ENCODE measurements at regions not wholly inside any gene's neighbourhood (a gene's known extent, or its start where the extent isn't known, plus 50 kb on each side); places are given as distances from the start of the nearest gene placed in this dataset.
"Not testable (repeated sequence)": the region's sequence is repeated elsewhere in the genome, so short reads cannot be mapped to it uniquely, and the experiment has no call there.

DNA sequence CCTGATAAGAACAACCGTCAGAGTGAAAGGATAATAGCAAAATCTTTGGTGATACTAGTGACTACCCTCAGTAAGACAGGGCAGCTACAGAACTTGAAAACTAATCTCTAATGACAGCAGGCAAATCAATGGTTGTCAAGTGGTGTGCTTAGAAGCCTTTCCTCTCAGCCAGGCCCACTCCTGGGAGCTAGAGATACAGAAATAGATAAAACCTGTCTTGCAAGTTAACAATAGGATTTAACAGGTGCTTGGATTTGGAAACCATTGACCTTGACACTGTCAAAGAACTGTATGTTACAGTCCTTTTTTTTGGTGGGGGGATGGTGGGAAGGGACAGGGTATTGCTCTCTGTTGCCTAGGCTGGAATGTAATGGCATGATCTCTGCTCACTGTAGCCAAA is 118.6 kb downstream of the BASP1 start:
- H2AFZ ChIP-seq (ENCODE audit: low read length): no peak overlapping the region
- no peak overlapping the region for H3K9ac ChIP-seq (ENCODE audit: low read length)
- H3K9me2 ChIP-seq (ENCODE audit: low read depth, low read length): no peaks in the 10 kb centered on the region
- H4K20me1 ChIP-seq (ENCODE audit: insufficient read depth, low read length): no peaks in the 10 kb centered on the region
- TF ChIP-seq, protein P1, sequence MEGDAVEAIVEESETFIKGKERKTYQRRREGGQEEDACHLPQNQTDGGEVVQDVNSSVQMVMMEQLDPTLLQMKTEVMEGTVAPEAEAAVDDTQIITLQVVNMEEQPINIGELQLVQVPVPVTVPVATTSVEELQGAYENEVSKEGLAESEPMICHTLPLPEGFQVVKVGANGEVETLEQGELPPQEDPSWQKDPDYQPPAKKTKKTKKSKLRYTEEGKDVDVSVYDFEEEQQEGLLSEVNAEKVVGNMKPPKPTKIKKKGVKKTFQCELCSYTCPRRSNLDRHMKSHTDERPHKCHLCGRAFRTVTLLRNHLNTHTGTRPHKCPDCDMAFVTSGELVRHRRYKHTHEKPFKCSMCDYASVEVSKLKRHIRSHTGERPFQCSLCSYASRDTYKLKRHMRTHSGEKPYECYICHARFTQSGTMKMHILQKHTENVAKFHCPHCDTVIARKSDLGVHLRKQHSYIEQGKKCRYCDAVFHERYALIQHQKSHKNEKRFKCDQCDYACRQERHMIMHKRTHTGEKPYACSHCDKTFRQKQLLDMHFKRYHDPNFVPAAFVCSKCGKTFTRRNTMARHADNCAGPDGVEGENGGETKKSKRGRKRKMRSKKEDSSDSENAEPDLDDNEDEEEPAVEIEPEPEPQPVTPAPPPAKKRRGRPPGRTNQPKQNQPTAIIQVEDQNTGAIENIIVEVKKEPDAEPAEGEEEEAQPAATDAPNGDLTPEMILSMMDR (IDR thresholded peaks at IDR 0.05; ENCODE audit: low read length): no peak
- TF ChIP-seq EZH2 (IDR thresholded peaks at IDR 0.05; ENCODE audit: borderline replicate concordance, low read length): no peak
- no peak overlapping the region for H3K27ac ChIP-seq (ENCODE audit: low read depth, low read length, poor library complexity, severe bottlenecking)
- no peaks in the 10 kb centered on the region for H3K27me3 ChIP-seq (ENCODE audit: insufficient read depth, low read length)
- no peak overlapping the region for H3K4me3 ChIP-seq (ENCODE audit: low read depth, low read length, poor library complexity, severe bottlenecking)
- no peaks in the 10 kb centered on the region for H3F3A ChIP-seq (ENCODE audit: insufficient read depth, low read length)
- no peak overlapping the region for H3K4me2 ChIP-seq (ENCODE audit: low read length)
- no peaks in the 10 kb centered on the region for H3K79me2 ChIP-seq (ENCODE audit: insufficient read depth, low read length)
- no peaks in the 10 kb centered on the region for H3K4me1 ChIP-seq (ENCODE audit: insufficient read depth, low read length, severe bottlenecking)
- no peaks in the 10 kb centered on the region for H3K36me3 ChIP-seq (ENCODE audit: insufficient read depth, low read length)
- H3K9me3 ChIP-seq (ENCODE audit: low read length): peaks cover 15% of the 10 kb centered on the region; the same call in 1 of the 2 replicates

DNA sequence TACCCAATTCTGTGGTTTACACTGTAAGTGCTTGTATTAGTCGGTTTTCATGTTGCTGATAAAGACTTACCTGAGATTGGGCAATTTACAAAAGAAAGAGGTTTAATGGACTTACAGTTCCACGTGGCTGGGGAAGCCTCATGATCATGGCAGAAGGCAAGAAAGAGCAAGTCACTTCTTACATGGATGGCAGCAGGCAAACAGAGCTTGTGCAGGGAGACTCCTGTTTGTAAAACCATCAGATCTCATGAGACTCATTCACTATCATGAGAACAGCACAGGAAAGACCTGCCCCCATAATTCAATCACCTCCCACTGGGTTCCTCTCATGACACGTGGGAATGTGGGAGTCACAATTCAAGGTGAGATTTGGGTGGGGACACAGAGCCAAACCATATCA is 119.3 kb downstream of the BASP1 start:
- H3K9me2 ChIP-seq (ENCODE audit: low read depth, low read length); H3F3A ChIP-seq (ENCODE audit: insufficient read depth, low read length); H3K36me3 ChIP-seq (ENCODE audit: insufficient read depth, low read length); H3K4me2 ChIP-seq (ENCODE audit: low read length); H3K27ac ChIP-seq (ENCODE audit: low read depth, low read length, poor library complexity, severe bottlenecking); H3K9ac ChIP-seq (ENCODE audit: low read length); H3K4me3 ChIP-seq (ENCODE audit: low read depth, low read length, poor library complexity, severe bottlenecking); H2AFZ ChIP-seq (ENCODE audit: low read length); H3K79me2 ChIP-seq (ENCODE audit: insufficient read depth, low read length); H3K27me3 ChIP-seq (ENCODE audit: insufficient read depth, low read length); H4K20me1 ChIP-seq (ENCODE audit: insufficient read depth, low read length); H3K4me1 ChIP-seq (ENCODE audit: insufficient read depth, low read length, severe bottlenecking): not testable (repeated sequence)
- H3K9me3 ChIP-seq (ENCODE audit: low read length): peaks cover 15% of the 10 kb centered on the region; the same call in 1 of the 2 replicates

DNA sequence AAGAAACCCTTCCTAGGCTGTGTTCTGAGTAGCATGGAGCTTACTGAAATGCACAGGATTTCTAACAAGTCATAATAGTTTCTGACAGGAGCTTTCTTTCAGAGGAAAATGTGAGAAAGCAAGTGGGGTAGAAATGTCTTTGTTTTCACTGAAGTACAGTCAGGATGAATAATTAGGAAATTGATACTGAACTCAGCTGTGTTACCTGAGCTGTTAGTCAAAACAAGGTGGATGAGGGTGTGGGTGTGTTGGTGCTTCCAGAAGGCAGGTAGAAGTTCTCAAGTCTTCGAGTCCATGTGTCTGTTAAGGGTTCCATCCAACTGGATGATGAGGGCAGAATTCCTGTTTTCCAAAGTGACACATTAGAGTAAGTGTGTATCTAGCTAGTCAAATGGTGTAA is 122.4 kb downstream of the BASP1 start:
- Histone ChIP-seq H3K9me2 (ENCODE audit: low read depth, low read length) (no peaks in the 10 kb centered on the region), H3K4me1 (ENCODE audit: insufficient read depth, low read length, severe bottlenecking) (peaks cover 11% of the 10 kb centered on the region), H3K36me3 (ENCODE audit: insufficient read depth, low read length) (no peaks in the 10 kb centered on the region), H3K9me3 (ENCODE audit: low read length) (peaks cover 9% of the 10 kb centered on the region; the same call in 1 of the 2 replicates), H4K20me1 (ENCODE audit: insufficient read depth, low read length) (no peaks in the 10 kb centered on the region), H3K9ac (ENCODE audit: low read length) (no peak overlapping the region), H3K4me2 (ENCODE audit: low read length) (no peak overlapping the region), H3K27me3 (ENCODE audit: insufficient read depth, low read length) (no peaks in the 10 kb centered on the region), H3F3A (ENCODE audit: insufficient read depth, low read length) (no peaks in the 10 kb centered on the region), H3K79me2 (ENCODE audit: insufficient read depth, low read length) (no peaks in the 10 kb centered on the region), H3K4me3 (ENCODE audit: low read depth, low read length, poor library complexity, severe bottlenecking) (no peak overlapping the region), H2AFZ (ENCODE audit: low read length) (no peak overlapping the region), H3K27ac (ENCODE audit: low read depth, low read length, poor library complexity, severe bottlenecking) (no peak overlapping the region)
- TF ChIP-seq, protein P1 (IDR thresholded peaks at IDR 0.05; ENCODE audit: low read length): no peak
- TF ChIP-seq EZH2 (IDR thresholded peaks at IDR 0.05; ENCODE audit: borderline replicate concordance, low read length): no peak

DNA sequence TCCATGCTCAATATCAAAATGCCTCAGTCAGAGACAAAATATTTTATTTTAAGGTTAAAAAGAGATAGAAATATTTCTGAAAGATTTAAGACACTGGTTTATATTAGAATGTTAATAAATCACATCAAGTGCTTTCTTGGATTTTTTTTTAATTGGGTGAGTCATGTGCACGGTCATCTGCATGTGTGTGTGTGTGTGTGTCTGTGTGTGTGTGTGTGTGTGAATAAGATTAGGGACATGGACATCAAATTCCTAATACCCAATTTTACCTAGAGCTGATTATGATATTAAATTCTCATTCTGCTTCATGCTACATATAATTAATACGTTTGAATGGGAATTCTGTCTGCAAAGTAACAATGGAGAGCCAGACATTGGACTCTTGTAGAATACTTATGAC is 122.9 kb downstream of the BASP1 start:
- no peak overlapping the region for H2AFZ ChIP-seq (ENCODE audit: low read length)
- H3K27me3 ChIP-seq (ENCODE audit: insufficient read depth, low read length): no peaks in the 10 kb centered on the region
- no peaks in the 10 kb centered on the region for H3F3A ChIP-seq (ENCODE audit: insufficient read depth, low read length)
- no peak overlapping the region for H3K27ac ChIP-seq (ENCODE audit: low read depth, low read length, poor library complexity, severe bottlenecking)
- no peak overlapping the region for H3K4me3 ChIP-seq (ENCODE audit: low read depth, low read length, poor library complexity, severe bottlenecking)
- no peak overlapping the region for H3K9ac ChIP-seq (ENCODE audit: low read length)
- peaks cover 11% of the 10 kb centered on the region for H3K4me1 ChIP-seq (ENCODE audit: insufficient read depth, low read length, severe bottlenecking)
- TF ChIP-seq EZH2 (IDR thresholded peaks at IDR 0.05; ENCODE audit: borderline replicate concordance, low read length): no peak
- TF ChIP-seq, protein P1 (IDR thresholded peaks at IDR 0.05; ENCODE audit: low read length): no peak
- no peaks in the 10 kb centered on the region for H3K36me3 ChIP-seq (ENCODE audit: insufficient read depth, low read length)
- no peak overlapping the region for H3K4me2 ChIP-seq (ENCODE audit: low read length)
- peaks cover 7% of the 10 kb centered on the region; the same call in 1 of the 2 replicates for H3K9me3 ChIP-seq (ENCODE audit: low read length)
- H3K79me2 ChIP-seq (ENCODE audit: insufficient read depth, low read length): no peaks in the 10 kb centered on the region
- no peaks in the 10 kb centered on the region for H4K20me1 ChIP-seq (ENCODE audit: insufficient read depth, low read length)
- no peaks in the 10 kb centered on the region for H3K9me2 ChIP-seq (ENCODE audit: low read depth, low read length)
